PC-9 (cell line): ENCODE measurements at regions not wholly inside any gene's neighbourhood (a gene's known extent, or its start where the extent isn't known, plus 50 kb on each side); places are given as distances from the start of the nearest gene placed in this dataset.

Experiments used
- BruUV-seq: library from RNA; stranded (reverse); fragments of 400-500 nt; replicated peaks from 2 replicates; lab custom pipeline; 2021; lab: Mats Ljungman, UMichigan
- CTCF ChIA-PET: fragments of 300-600 bp; sonication (Branson Sonifier 250); formaldehyde crosslinking; loops from one replicate; lab custom pipeline; 2022; ENCODE audit warnings: antibody characterized with exemption; lab: Charles Lee
- POLR2A ChIA-PET: fragments of 300-600 bp; sonication (Branson Sonifier 250); formaldehyde crosslinking; loops from one replicate; lab custom pipeline; 2022; ENCODE audit warnings: antibody characterized with exemption; ENCODE audit not compliant: unreplicated experiment; lab: Charles Lee
- DNase-seq, 2 experiments: peaks; one replicate each; pipeline versions ENCODE4 v3.0.0 to v3.0.0-alpha.2; 2015 to 2022; ENCODE audit warnings: mixed read lengths in 1 of 2
- H2AFZ ChIP-seq: fragments of 200-600 bp; sonication (generic); 2 replicates; pipeline ENCODE4 v1.8.1; 2017; ENCODE audit warnings: antibody characterized with exemption
- H3F3A ChIP-seq: fragments of 200-600 bp; sonication (generic); 2 replicates; pipeline ENCODE4 v1.8.1; 2017; ENCODE audit warnings: antibody characterized with exemption, mild to moderate bottlenecking, low read depth; ENCODE audit not compliant: insufficient read depth
- H3K27ac ChIP-seq: fragments of 200-600 bp; sonication (generic); 2 replicates; pipeline ENCODE4 v1.6.1; 2016; ENCODE audit warnings: mixed run types
- H3K27me3 ChIP-seq: fragments of 200-600 bp; sonication (generic); 2 replicates; pipeline ENCODE4 v1.6.1; 2016; ENCODE audit warnings: low read depth, mixed run types; ENCODE audit not compliant: insufficient read depth
- H3K36me3 ChIP-seq: fragments of 200-600 bp; sonication (generic); 2 replicates; pipeline ENCODE4 v1.6.1; 2016; ENCODE audit warnings: low read depth, mixed run types
- H3K4me1 ChIP-seq: fragments of 200-600 bp; sonication (generic); replicated peaks from 2 replicates; pipeline ENCODE4 v1.6.1; 2016; ENCODE audit warnings: mixed run types; ENCODE audit not compliant: insufficient read depth
- H3K4me2 ChIP-seq: fragments of 200-600 bp; sonication (generic); 2 replicates; pipeline ENCODE4 v1.6.1; 2017; ENCODE audit warnings: mixed run types
- H3K4me3 ChIP-seq: fragments of 200-600 bp; sonication (generic); 2 replicates; pipeline ENCODE4 v1.6.1; 2016; ENCODE audit warnings: mixed run types
- H3K79me2 ChIP-seq: fragments of 200-600 bp; sonication (generic); 2 replicates; pipeline ENCODE4 v1.6.1; 2017; ENCODE audit warnings: low read depth, mixed run types
- H3K9me2 ChIP-seq: fragments of 200-600 bp; sonication (generic); 2 replicates; pipeline ENCODE4 v1.8.1; 2017; ENCODE audit warnings: mild to moderate bottlenecking; ENCODE audit not compliant: insufficient read depth
- H3K9me3 ChIP-seq: fragments of 200-600 bp; sonication (generic); 2 replicates; pipeline ENCODE4 v1.8.1; 2016; ENCODE audit warnings: low read depth; ENCODE audit not compliant: insufficient read depth
- H4K20me1 ChIP-seq: fragments of 200-600 bp; sonication (generic); 2 replicates; pipeline ENCODE4 v1.8.1; 2017; ENCODE audit not compliant: insufficient read depth
- CTCF ChIP-seq: fragments of 200-600 bp; sonication (generic); conservative IDR thresholded peaks from 2 replicates; pipeline ENCODE4 v1.6.1; 2017; ENCODE audit warnings: mixed run types, antibody characterized with exemption, mild to moderate bottlenecking, moderate library complexity
- EZH2 ChIP-seq: fragments of 200-600 bp; sonication (generic); IDR thresholded peaks from 2 replicates; pipeline ENCODE4 v1.8.0; 2017; ENCODE audit warnings: antibody characterized with exemption, low read depth
- intact Hi-C: fragments of 100-400 bp; cut with micrococcal nuclease; formaldehyde crosslinking; loops from one replicate; pipeline ENCODE4 v1.10.0; 2022; ENCODE audit not compliant: unreplicated experiment

- Histone ChIP-seq H3K9me2 (no peaks in the 10 kb centered on the region), H3K4me2 (no peak overlapping the region), H3K4me1 (no peaks in the 10 kb centered on the region), H2AFZ (no peak overlapping the region), H3K9me3 (no peaks in the 10 kb centered on the region), H4K20me1 (no peaks in the 10 kb centered on the region; the same call in 1 of the 2 replicates), H3K4me3 (no peak overlapping the region), H3K79me2 (no peaks in the 10 kb centered on the region), H3F3A (no peaks in the 10 kb centered on the region), H3K27me3 (peaks cover 19% of the 10 kb centered on the region), H3K27ac (no peak overlapping the region), H3K36me3 (no peaks in the 10 kb centered on the region)
- no peak for DNase-seq
- intact Hi-C loops = no loop called here
- POLR2A ChIA-PET = no interaction called here
- CTCF ChIA-PET = no interaction called here
- TF ChIP-seq EZH2 (no peak), CTCF (no peak)
- BruUV-seq = no TSS peak
These were observed 131.7 kb upstream of the GRIK3 start for GRCh38 chr1:37166005-37166404.

- no peak for TF ChIP-seq CTCF
- TF ChIP-seq EZH2 = no peak
- CTCF ChIA-PET = no interaction called here
- Histone ChIP-seq H3K9me3 (no peaks in the 10 kb centered on the region), H3K36me3 (no peaks in the 10 kb centered on the region), H3K79me2 (no peaks in the 10 kb centered on the region), H3K4me3 (no peak overlapping the region), H3F3A (no peaks in the 10 kb centered on the region), H3K4me2 (no peak overlapping the region), H3K27me3 (peaks cover 32% of the 10 kb centered on the region), H3K4me1 (no peaks in the 10 kb centered on the region), H4K20me1 (no peaks in the 10 kb centered on the region; the same call in 1 of the 2 replicates), H3K27ac (no peak overlapping the region), H3K9me2 (no peaks in the 10 kb centered on the region), H2AFZ (no peak overlapping the region)
- no TSS peak for BruUV-seq
- intact Hi-C loops = no loop called here
- DNase-seq = no peak
- POLR2A ChIA-PET = no interaction called here
These were observed 133.2 kb upstream of the GRIK3 start for GRCh38 chr1:37167479-37167878.

- Histone ChIP-seq H3K4me1 (no peaks in the 10 kb centered on the region), H3K9me3 (no peaks in the 10 kb centered on the region), H3K36me3 (no peaks in the 10 kb centered on the region), H3K79me2 (no peaks in the 10 kb centered on the region), H2AFZ (no peak overlapping the region), H3K27ac (no peak overlapping the region), H3K4me2 (no peak overlapping the region), H4K20me1 (no peaks in the 10 kb centered on the region), H3K27me3 (peaks cover 40% of the 10 kb centered on the region), H3K9me2 (no peaks in the 10 kb centered on the region), H3K4me3 (no peak overlapping the region), H3F3A (no peaks in the 10 kb centered on the region)
- DNase-seq = no peak
- ChIA-PET CTCF (no interaction called here), POLR2A (no interaction called here)
- TF ChIP-seq CTCF (no peak), EZH2 (no peak)
- intact Hi-C loops = no loop called here
- BruUV-seq = no TSS peak
These were observed 134.9 kb upstream of the GRIK3 start for GRCh38 chr1:37169241-37169640.
